ENCODE measurements at regions not wholly inside any gene's neighbourhood (a gene's known extent, or its start where the extent isn't known, plus 50 kb on each side); places are given as distances from the start of the nearest gene placed in this dataset.

GRCh38 chr6:91465393-91465792, 878.5 kb upstream of the MAP3K7 start:
- POLR2A ChIA-PET (ENCODE audit: partially characterized antibody) = no interaction called here
- H4K5ac ChIP-seq (ENCODE audit: insufficient read length, low read depth, low read length) = no peak overlapping the region
- no peak overlapping the region for H3K56ac ChIP-seq (replicated peaks; ENCODE audit: insufficient read length, low read depth, low read length)
- H3K9me3 ChIP-seq (ENCODE audit: insufficient read depth in 2 of 2, low read depth in 1 of 2, low read length in 1 of 2) = no peaks in the 10 kb centered on the region
- no peaks in the 10 kb centered on the region for H4K20me1 ChIP-seq (replicated peaks in 1 of 2; ENCODE audit: control insufficient read depth in 1 of 2, insufficient read depth in 2 of 2, low read length in 2 of 2)
- no peak overlapping the region for H2BK120ac ChIP-seq (replicated peaks; ENCODE audit: low read depth, low read length)
- no peak overlapping the region for H2BK5ac ChIP-seq (ENCODE audit: low read depth, low read length)
- no peaks in the 10 kb centered on the region for H3K79me1 ChIP-seq (ENCODE audit: low read depth, low read length)
- CTCF ChIA-PET (ENCODE audit: partially characterized antibody) = no interaction called here
- no peaks in the 10 kb centered on the region for H3K23me2 ChIP-seq (ENCODE audit: low read depth, low read length)
- FAIRE-seq = no peak
- no peaks in the 10 kb centered on the region for H3K79me2 ChIP-seq (ENCODE audit: control insufficient read depth in 1 of 2, insufficient read depth in 2 of 2, low read length in 2 of 2)
- H3K36me3 ChIP-seq (ENCODE audit: control insufficient read depth in 2 of 4, insufficient read depth in 4 of 4, low read length in 3 of 4) = no peaks in the 10 kb centered on the region
- no peak overlapping the region for H3K23ac ChIP-seq (ENCODE audit: insufficient read length)
- H2BK15ac ChIP-seq (ENCODE audit: low read length) = no peak overlapping the region
- WGBS, 2 experiments (ENCODE audit: extremely low coverage in 1 of 2, insufficient coverage in 1 of 2, insufficient read length in 1 of 2, insufficient replicate concordance in 2 of 2, low coverage in 1 of 2, low lambda C conversion rate in 2 of 2, missing lambda C conversion rate in 1 of 2) = 93% methylated on average over 3 of the region's 3 CpGs; no CpG with 5 or more reads in 1 of the 2 experiments
- no peak overlapping the region for H3K18ac ChIP-seq (ENCODE audit: extremely low read depth, low read length)
- no peak overlapping the region for H4K8ac ChIP-seq (ENCODE audit: extremely low read depth, insufficient read depth, low read length)
- no peak overlapping the region for H2BK12ac ChIP-seq (ENCODE audit: low read depth, low read length)
- H3K27me3 ChIP-seq (replicated peaks in 1 of 4; ENCODE audit: control insufficient read depth in 3 of 4, extremely low read depth in 1 of 4, insufficient read depth in 3 of 4, low read length in 3 of 4) = no peaks in the 10 kb centered on the region
- H4K91ac ChIP-seq (replicated peaks; ENCODE audit: insufficient read length, low read length) = no peak overlapping the region
- H3K4me3 ChIP-seq (ENCODE audit: extremely low read depth in 1 of 4, insufficient read depth in 2 of 4, low read depth in 3 of 4, low read length in 4 of 4) = no peak overlapping the region
- H2AFZ ChIP-seq (ENCODE audit: low read length) = no peak overlapping the region
- H3K4ac ChIP-seq (replicated peaks; ENCODE audit: insufficient read length, low read depth, low read length) = no peak overlapping the region
- H3K14ac ChIP-seq (ENCODE audit: insufficient read length) = no peak overlapping the region
- no peak overlapping the region for H3K9ac ChIP-seq (replicated peaks in 1 of 4; ENCODE audit: extremely low read depth in 1 of 4, low read depth in 3 of 4, low read length in 3 of 4)
- no peaks in the 10 kb centered on the region for H3K4me1 ChIP-seq (replicated peaks in 1 of 4; ENCODE audit: control insufficient read depth in 3 of 4, insufficient read depth in 4 of 4, low read length in 3 of 4)
- H2AK5ac ChIP-seq (ENCODE audit: low read depth, low read length) = no peak overlapping the region
- no peak for DNase-seq (ENCODE audit: low read depth in 1 of 2, low spot score in 2 of 2)
- H3K4me2 ChIP-seq (ENCODE audit: insufficient read depth in 1 of 2, low read depth in 2 of 2, low read length in 2 of 2) = no peak overlapping the region
- H3K27ac ChIP-seq (ENCODE audit: low read depth, low read length) = no peak overlapping the region
- no peak overlapping the region for H2BK20ac ChIP-seq (ENCODE audit: low read length)
- no peak for TF ChIP-seq HDAC6 (IDR thresholded peaks at IDR 0.05; ENCODE audit: low read depth, low read length)
- TF ChIP-seq CBX8 (IDR thresholded peaks at IDR 0.05; ENCODE audit: borderline replicate concordance, low read depth, low read length) = no peak
- no peak for TF ChIP-seq RAD21 (IDR thresholded peaks at IDR 0.05 in 1 of 2, conservative IDR thresholded peaks at IDR 0.05 in 1 of 2; ENCODE audit: low read depth in 2 of 2, low read length in 2 of 2)
- TF ChIP-seq RNF2 (IDR thresholded peaks at IDR 0.05; ENCODE audit: borderline replicate concordance, low read depth, low read length, missing control alignments, poor library complexity, severe bottlenecking) = no peak
- TF ChIP-seq SAP30 (IDR thresholded peaks at IDR 0.05; ENCODE audit: insufficient read depth, insufficient replicate concordance, low read length) = no peak
- no peak for TF ChIP-seq POU5F1 (IDR thresholded peaks at IDR 0.05; ENCODE audit: low read depth, low read length)
- TF ChIP-seq BCL11A (IDR thresholded peaks at IDR 0.05; ENCODE audit: low read depth in 2 of 2, low read length in 2 of 2) = no peak

All from H1 (cell line).